GM12874 (cell line): ENCODE measurements at regions not wholly inside any gene's neighbourhood (a gene's known extent, or its start where the extent isn't known, plus 50 kb on each side); places are given as distances from the start of the nearest gene placed in this dataset.

ENCODE experiments used
- TF ChIP-seq, protein P1 (sequence below): IDR thresholded peaks from 2 replicates; pipeline ENCODE4 v1.5.1; 2011; ENCODE audit warnings: low read depth, mild to moderate bottlenecking, control low read depth, low read length, moderate library complexity; ENCODE audit not compliant: insufficient read depth

DNA sequence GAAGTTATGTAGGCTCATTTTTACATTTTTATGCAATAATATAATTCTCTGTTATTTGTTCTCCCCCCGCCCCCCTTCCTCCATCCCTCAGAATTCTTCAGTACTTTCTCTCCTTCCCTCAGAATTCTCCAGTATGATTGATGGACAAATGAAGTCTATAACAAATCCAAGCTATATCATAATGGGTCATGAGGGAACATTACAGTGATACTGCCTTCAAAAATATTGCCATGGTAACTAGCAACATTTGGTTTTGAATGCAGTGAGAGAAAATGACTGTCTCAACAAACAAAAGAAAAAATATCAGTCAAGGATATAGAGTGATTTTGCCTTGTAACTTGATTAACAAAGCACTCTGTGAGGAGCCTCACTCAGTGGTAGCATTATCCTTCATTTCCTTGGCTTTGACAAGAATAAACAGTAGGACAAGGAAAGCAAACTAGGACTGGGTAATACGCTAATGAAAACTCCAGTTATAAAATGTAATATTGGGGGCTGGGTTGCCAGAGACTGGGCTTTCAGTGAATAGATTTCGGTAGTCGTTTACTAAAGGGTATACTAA, 392.9 kb upstream of the CRIM1 start:
- TF ChIP-seq, protein P1, sequence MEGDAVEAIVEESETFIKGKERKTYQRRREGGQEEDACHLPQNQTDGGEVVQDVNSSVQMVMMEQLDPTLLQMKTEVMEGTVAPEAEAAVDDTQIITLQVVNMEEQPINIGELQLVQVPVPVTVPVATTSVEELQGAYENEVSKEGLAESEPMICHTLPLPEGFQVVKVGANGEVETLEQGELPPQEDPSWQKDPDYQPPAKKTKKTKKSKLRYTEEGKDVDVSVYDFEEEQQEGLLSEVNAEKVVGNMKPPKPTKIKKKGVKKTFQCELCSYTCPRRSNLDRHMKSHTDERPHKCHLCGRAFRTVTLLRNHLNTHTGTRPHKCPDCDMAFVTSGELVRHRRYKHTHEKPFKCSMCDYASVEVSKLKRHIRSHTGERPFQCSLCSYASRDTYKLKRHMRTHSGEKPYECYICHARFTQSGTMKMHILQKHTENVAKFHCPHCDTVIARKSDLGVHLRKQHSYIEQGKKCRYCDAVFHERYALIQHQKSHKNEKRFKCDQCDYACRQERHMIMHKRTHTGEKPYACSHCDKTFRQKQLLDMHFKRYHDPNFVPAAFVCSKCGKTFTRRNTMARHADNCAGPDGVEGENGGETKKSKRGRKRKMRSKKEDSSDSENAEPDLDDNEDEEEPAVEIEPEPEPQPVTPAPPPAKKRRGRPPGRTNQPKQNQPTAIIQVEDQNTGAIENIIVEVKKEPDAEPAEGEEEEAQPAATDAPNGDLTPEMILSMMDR = no peak

DNA sequence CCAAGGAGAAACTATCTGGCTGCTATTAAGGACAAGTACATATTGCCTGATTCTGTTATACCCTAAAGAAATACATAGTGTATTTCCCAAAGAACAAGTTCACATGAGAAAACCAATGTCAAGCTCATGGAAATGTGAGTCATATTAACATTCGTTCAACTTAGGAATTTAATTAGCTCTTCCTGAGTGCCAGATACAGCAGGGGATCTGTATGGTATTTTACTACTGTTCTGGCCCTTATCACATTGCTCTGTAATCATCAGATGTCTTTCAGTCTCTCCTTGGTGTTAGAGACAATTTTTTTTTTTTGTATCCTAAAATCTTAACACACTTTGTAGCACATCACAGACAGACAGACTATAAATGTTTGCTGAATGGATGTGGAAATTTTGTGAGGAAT, 395.0 kb upstream of the CRIM1 start:
- TF ChIP-seq, protein P1 = no peak

DNA sequence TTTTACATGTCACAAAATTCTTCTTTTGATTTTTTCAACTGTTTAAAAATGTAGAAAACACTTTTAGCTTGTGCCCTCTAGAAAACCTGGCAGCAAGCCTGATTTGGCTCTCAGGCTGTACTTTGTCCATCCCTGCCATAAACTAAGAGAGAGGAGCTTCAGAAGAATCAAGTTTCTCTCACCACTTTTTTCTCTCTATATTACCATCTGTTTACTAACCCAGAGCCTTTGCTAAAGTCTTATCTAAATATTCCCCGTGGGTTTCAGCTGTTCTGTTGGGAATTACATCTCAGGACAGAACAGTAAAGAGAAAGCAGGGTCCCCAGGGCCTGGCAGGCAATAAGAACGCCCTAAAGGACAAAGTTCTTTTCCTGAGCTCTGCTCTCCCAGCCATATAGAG, 409.1 kb upstream of the CRIM1 start:
- TF ChIP-seq, protein P1 = no peak

DNA sequence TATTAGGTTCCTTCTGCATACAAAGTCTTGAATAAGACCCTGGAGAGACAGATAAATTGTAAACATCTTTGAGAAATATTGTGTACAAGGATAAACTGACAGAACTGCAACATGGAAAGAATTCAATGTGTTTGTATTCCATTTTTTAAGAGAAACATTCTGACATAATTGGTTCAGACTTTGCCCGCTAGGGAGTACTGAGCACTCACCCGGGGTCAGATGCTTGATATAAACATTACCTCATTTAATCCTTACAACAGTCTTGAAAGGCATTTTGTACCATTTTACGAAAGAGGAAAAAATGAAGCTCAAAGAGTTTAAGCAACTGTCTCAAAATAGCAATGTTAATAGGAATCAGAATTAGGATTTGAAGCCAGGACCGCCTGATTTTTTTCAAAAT, 416.7 kb upstream of the CRIM1 start:
- TF ChIP-seq, protein P1 = no peak

DNA sequence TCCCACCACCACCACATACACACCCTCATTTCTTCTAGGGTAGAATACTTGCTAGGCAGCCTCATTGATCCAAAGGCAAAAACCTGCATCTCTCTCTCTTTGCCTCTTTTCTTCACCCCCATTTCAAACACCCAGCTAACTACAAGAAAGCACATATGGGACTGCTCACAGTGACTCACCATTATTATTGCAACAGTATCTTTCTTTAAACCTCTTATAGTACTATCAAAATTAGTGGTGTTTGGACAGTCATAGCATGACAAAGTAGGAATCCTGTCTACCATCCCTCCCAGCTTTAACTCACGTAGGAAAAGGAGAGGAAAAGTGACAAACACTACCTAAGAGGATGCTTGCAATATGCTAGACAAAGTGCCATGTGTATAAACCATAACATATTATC, 422.5 kb upstream of the CRIM1 start:
- TF ChIP-seq, protein P1 = no peak

DNA sequence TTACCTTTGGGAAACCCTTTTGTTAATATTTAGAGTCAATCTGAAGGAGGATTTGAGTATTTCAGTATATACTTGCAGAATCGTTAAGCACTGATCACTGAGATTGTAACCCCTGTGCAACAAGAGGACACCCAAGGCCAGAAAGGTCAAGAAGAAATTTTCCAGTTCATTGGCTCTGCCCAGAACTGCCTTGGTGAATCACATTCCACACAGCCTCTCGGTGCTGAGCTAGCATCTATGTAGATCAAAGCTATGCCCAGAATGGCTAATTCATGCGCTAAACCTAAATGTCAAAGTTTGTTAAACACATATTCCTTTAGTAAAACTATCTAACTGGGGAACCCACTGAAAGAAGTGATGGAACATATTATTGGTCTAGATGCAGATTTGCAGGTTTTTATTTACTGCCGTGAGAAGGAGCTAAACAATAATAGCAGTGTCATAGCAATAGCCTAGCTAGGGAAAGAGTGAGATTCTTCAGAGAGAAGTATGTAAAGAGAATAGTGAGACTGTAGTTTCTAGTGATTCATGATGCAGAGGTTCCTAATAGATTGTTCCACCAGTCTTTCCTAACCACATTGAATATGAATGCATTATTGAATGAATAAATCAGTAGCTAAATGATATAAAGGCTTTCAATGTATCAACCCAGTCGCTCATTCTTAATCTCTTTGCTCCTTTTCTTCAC, 423.2 kb upstream of the CRIM1 start:
- TF ChIP-seq, protein P1 = no peak

DNA sequence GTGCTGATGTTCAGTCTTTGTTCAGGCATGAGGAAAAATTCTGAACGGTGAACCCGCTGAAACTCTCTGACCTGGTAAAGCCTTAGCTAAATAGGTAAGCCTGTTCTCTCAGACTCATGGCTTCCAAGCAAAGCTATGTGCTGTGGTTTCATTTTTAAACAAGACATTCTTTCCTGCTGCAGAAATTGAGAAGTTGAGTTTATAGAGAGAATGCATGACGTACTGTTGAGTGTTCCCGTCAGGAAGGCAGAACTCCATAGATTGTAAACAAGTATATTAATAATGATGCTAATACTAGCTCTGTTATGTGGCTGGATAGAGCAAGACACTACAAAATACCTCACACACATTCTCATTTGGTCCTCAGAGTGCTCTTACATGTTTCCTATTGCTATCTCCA, 424.0 kb upstream of the CRIM1 start:
- TF ChIP-seq, protein P1 = no peak
